ENCODE measurements at regions not wholly inside any gene's neighbourhood (a gene's known extent, or its start where the extent isn't known, plus 50 kb on each side); places are given as distances from the start of the nearest gene placed in this dataset.

GRCh38 chr12:112674539-112674938, 117.0 kb upstream of the RPH3A start:
- TF ChIP-seq CTCF (IDR thresholded peaks at IDR 0.05) (no peak), POLR2A (IDR thresholded peaks at IDR 0.05) (no peak)
